Immature natural killer cell (primary cell): ENCODE measurements at regions not wholly inside any gene's neighbourhood (a gene's known extent, or its start where the extent isn't known, plus 50 kb on each side); places are given as distances from the start of the nearest gene placed in this dataset.
"Not testable (repeated sequence)": the region's sequence is repeated elsewhere in the genome, so short reads cannot be mapped to it uniquely, and the experiment has no call there.

Experiments
- DNase-seq, 3 donors: peaks; one replicate each; pipeline ENCODE4 v3.0.0; 2022; ENCODE audit warnings: mixed read lengths in 1 of 3
- H3K27ac Mint-ChIP-seq, 6 donors: one replicate each; pipeline ENCODE4 v1.8.0; 2020; ENCODE audit warnings: mixed read lengths in 6 of 6, mild to moderate bottlenecking in 5 of 6, inconsistent platforms in 4 of 6, moderate library complexity in 3 of 6
- H3K27me3 Mint-ChIP-seq, 3 donors: one replicate each; pipeline ENCODE4 v1.8.0; 2020 to 2021; ENCODE audit warnings: low read depth in 3 of 3, mild to moderate bottlenecking in 3 of 3, mixed read lengths in 3 of 3, moderate library complexity in 3 of 3, inconsistent platforms in 1 of 3
- H3K36me3 Mint-ChIP-seq, 3 donors: one replicate each; pipeline ENCODE4 v1.8.0; 2020; ENCODE audit warnings: mixed read lengths in 3 of 3, inconsistent platforms in 2 of 3, mild to moderate bottlenecking in 2 of 3
- H3K4me1 Mint-ChIP-seq, 2 donors: one replicate each; pipeline ENCODE4 v1.8.0; 2020; ENCODE audit warnings: inconsistent platforms in 2 of 2, mild to moderate bottlenecking in 2 of 2, mixed read lengths in 2 of 2, moderate library complexity in 1 of 2
- H3K4me3 Mint-ChIP-seq, 5 donors: one replicate each; pipeline ENCODE4 v1.8.0; 2020; ENCODE audit warnings: mild to moderate bottlenecking in 5 of 5, mixed read lengths in 5 of 5, inconsistent platforms in 3 of 5, moderate library complexity in 3 of 5
- H3K9me3 Mint-ChIP-seq, 6 donors: one replicate each; pipeline ENCODE4 v1.8.0; 2020; ENCODE audit warnings: mild to moderate bottlenecking in 6 of 6, mixed read lengths in 6 of 6, inconsistent platforms in 4 of 6, moderate library complexity in 3 of 6

- Mint-ChIP-seq H3K27ac (no peak overlapping the region), H3K27me3 (peaks cover 0 to 2% (median 0%) of the 10 kb centered on the region in 3 donors)
Measured at GRCh38 chr7:80302078-80302477, 167.4 kb downstream of the GNAI1 start.

GRCh38 chr7:80298201-80298600 lies 163.6 kb downstream of the GNAI1 start:
- Mint-ChIP-seq H3K27ac (no peak overlapping the region), H3K36me3 (no peaks in the 10 kb centered on the region), H3K27me3 (peaks cover 0 to 2% (median 1%) of the 10 kb centered on the region in 3 donors), H3K9me3 (peaks cover 9 to 43% (median 20%) of the 10 kb centered on the region in 6 donors), H3K4me3 (no peak overlapping the region), H3K4me1 (no peaks in the 10 kb centered on the region)
- DNase-seq, result no peak

More at GRCh38 chr7:80302078-80302477, 167.4 kb downstream of the GNAI1 start:
- Mint-ChIP-seq H3K36me3 (no peaks in the 10 kb centered on the region), H3K4me3 (no peak overlapping the region), H3K4me1 (no peaks in the 10 kb centered on the region), H3K9me3 (peaks cover 4 to 34% (median 10%) of the 10 kb centered on the region in 6 donors)
- DNase-seq, result no peak

GRCh38 chr7:80294346-80294745 lies 159.7 kb downstream of the GNAI1 start:
- H3K27ac Mint-ChIP-seq, result no peak overlapping the region
- H3K36me3 Mint-ChIP-seq, result peaks cover 0 to 3% (median 0%) of the 10 kb centered on the region in 3 donors
- H3K4me1 Mint-ChIP-seq, result no peaks in the 10 kb centered on the region
- peaks cover 0 to 2% (median 1%) of the 10 kb centered on the region in 3 donors for H3K27me3 Mint-ChIP-seq
- peaks cover 12 to 62% (median 31%) of the 10 kb centered on the region in 6 donors for H3K9me3 Mint-ChIP-seq
- no peak for DNase-seq
- no peak overlapping the region for H3K4me3 Mint-ChIP-seq

GRCh38 chr7:80292634-80293033 lies 158.0 kb downstream of the GNAI1 start:
- not testable (repeated sequence) for H3K4me3 Mint-ChIP-seq, H3K36me3 Mint-ChIP-seq, H3K27ac Mint-ChIP-seq, H3K27me3 Mint-ChIP-seq, H3K4me1 Mint-ChIP-seq, DNase-seq
- peaks cover 12 to 52% (median 29%) of the 10 kb centered on the region in 6 donors for H3K9me3 Mint-ChIP-seq

- Mint-ChIP-seq H3K4me1 (no peaks in the 10 kb centered on the region), H3K36me3 (peaks cover 0 to 3% (median 0%) of the 10 kb centered on the region in 3 donors), H3K27ac (no peak overlapping the region), H3K9me3 (peaks cover 2 to 36% (median 18%) of the 10 kb centered on the region in 6 donors), H3K27me3 (peaks cover 0 to under 1% (median 0%) of the 10 kb centered on the region in 3 donors), H3K4me3 (no peak overlapping the region)
- no peak for DNase-seq
Measured at GRCh38 chr7:80288175-80289122, 153.8 kb downstream of the GNAI1 start.

- H3K36me3 Mint-ChIP-seq, result no peaks in the 10 kb centered on the region
- H3K27me3 Mint-ChIP-seq, result no peaks in the 10 kb centered on the region
- H3K4me3 Mint-ChIP-seq, result no peak overlapping the region
- peaks cover 2 to 36% (median 13%) of the 10 kb centered on the region in 6 donors for H3K9me3 Mint-ChIP-seq
- no peak overlapping the region for H3K27ac Mint-ChIP-seq
- no peak for DNase-seq
- H3K4me1 Mint-ChIP-seq, result no peaks in the 10 kb centered on the region
Measured at GRCh38 chr7:80287400-80288174, 153.0 kb downstream of the GNAI1 start.

GRCh38 chr7:80286611-80287010 lies 152.0 kb downstream of the GNAI1 start:
- no peak overlapping the region for H3K4me3 Mint-ChIP-seq
- no peak for DNase-seq
- H3K27ac Mint-ChIP-seq, result no peak overlapping the region

GRCh38 chr7:80284855-80285254 lies 150.2 kb downstream of the GNAI1 start:
- Mint-ChIP-seq H3K9me3 (peaks cover 2 to 23% (median 7%) of the 10 kb centered on the region in 6 donors), H3K4me3 (no peak overlapping the region), H3K27ac (no peak overlapping the region), H3K27me3 (no peaks in the 10 kb centered on the region), H3K4me1 (no peaks in the 10 kb centered on the region), H3K36me3 (no peaks in the 10 kb centered on the region)
- DNase-seq, result no peak

More at GRCh38 chr7:80286611-80287010, 152.0 kb downstream of the GNAI1 start:
- Mint-ChIP-seq H3K4me1 (no peaks in the 10 kb centered on the region), H3K36me3 (no peaks in the 10 kb centered on the region), H3K27me3 (no peaks in the 10 kb centered on the region), H3K9me3 (peaks cover 2 to 31% (median 13%) of the 10 kb centered on the region in 6 donors)

GRCh38 chr7:80279760-80280159 lies 145.1 kb downstream of the GNAI1 start:
- H3K27me3 Mint-ChIP-seq, result no peaks in the 10 kb centered on the region
- no peak for DNase-seq
- no peaks in the 10 kb centered on the region for H3K4me1 Mint-ChIP-seq
- H3K9me3 Mint-ChIP-seq, result peaks cover 0 to 17% (median 2%) of the 10 kb centered on the region in 6 donors
- H3K36me3 Mint-ChIP-seq, result no peaks in the 10 kb centered on the region
- H3K27ac Mint-ChIP-seq, result no peak overlapping the region
- H3K4me3 Mint-ChIP-seq, result no peak overlapping the region

- Mint-ChIP-seq H3K4me3 (no peak overlapping the region), H3K4me1 (no peaks in the 10 kb centered on the region), H3K9me3 (peaks cover 0 to 20% (median 3%) of the 10 kb centered on the region in 6 donors), H3K36me3 (no peaks in the 10 kb centered on the region), H3K27ac (no peak overlapping the region), H3K27me3 (peaks cover 0 to 1% (median 0%) of the 10 kb centered on the region in 3 donors)
- DNase-seq, result no peak
Measured at GRCh38 chr7:80278737-80279136, 144.1 kb downstream of the GNAI1 start.

GRCh38 chr7:80277434-80278427 lies 143.1 kb downstream of the GNAI1 start:
- no peak overlapping the region for H3K27ac Mint-ChIP-seq
- DNase-seq, result no peak
- H3K9me3 Mint-ChIP-seq, result peaks cover 0 to 14% (median 4%) of the 10 kb centered on the region in 6 donors
- H3K27me3 Mint-ChIP-seq, result peaks cover 0 to 1% (median 0%) of the 10 kb centered on the region in 3 donors
- H3K36me3 Mint-ChIP-seq, result no peaks in the 10 kb centered on the region
- no peaks in the 10 kb centered on the region for H3K4me1 Mint-ChIP-seq
- H3K4me3 Mint-ChIP-seq, result no peak overlapping the region
